GM10847 (cell line): ENCODE measurements at regions not wholly inside any gene's neighbourhood (a gene's known extent, or its start where the extent isn't known, plus 50 kb on each side); places are given as distances from the start of the nearest gene placed in this dataset.

Experiments used
- POLR2A ChIP-seq: IDR thresholded peaks from 2 replicates; pipeline ENCODE4 v1.6.1; 2011; ENCODE audit not compliant: insufficient read length; ENCODE audit errors: extremely low read depth

GRCh38 chr16:29226782-29227181, 179.7 kb downstream of the NPIPB11 start:
- TF ChIP-seq POLR2A, result no peak

GRCh38 chr16:29204806-29205135, 201.7 kb downstream of the NPIPB11 start:
- TF ChIP-seq POLR2A, result no peak

DNA sequence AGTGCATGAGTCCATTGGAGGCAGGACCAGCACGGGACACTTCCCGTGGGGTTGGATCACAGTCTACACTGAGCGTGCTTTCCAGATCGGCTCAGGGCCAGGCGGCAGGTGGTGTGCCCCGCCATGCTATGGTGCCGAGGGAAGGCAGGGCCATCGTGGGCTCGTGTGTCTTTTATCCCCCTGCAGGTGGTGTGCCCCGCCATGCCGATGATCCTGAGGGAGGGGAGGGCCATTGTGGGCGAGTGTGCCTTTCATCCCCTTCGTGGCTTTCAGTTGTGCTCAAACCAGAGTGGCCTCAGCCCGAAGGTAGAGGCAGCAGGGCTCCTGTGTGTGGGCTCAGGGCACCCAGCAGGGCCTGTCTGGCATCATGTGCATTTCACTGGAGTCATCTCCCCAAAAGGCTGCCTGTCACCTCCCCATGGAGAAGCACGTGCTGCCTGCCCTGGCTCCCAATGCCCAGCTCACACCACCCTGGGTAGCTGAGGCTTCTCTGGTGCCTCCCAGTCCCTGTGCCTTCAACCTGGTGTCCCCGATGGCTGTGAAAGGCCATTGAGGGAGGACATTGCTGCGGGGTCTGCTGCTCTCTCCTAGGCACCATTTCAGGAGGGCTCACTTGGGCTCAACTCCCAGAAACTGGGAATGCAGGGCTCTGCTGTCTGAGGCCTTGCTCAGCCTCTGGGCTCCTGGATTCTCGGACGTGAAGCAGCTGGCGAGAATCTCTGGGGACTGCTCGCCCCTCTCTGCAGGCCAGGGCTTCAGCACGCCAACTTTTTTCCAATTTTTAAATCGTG, 207.6 kb downstream of the NPIPB11 start:
- no peak for TF ChIP-seq POLR2A

DNA sequence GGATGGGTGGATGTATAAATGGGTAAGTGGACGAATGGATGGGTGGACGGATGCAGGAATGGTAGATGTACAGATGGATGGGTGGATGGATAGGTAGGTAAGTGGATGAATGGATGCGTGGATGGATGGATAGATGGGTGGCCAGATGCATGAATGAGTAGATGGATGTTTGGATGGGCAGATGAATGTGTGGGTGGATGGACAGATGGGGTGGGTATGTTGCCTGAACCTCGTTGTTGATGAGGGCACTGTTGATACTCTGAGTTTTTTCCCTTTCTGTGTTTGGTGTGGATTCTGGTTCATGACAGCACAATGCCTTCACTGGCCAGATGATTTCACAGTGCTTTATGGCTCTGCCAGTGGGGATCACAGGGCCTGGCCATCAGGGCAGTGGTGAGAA, 208.3 kb downstream of the NPIPB11 start:
- TF ChIP-seq POLR2A, result no peak

- no peak for TF ChIP-seq POLR2A
Observed at GRCh38 chr16:29192329-29193247, 207.7 kb downstream of the LAT start.

GRCh38 chr16:29182501-29182900, 197.6 kb downstream of the LAT start:
- TF ChIP-seq POLR2A, result no peak

DNA sequence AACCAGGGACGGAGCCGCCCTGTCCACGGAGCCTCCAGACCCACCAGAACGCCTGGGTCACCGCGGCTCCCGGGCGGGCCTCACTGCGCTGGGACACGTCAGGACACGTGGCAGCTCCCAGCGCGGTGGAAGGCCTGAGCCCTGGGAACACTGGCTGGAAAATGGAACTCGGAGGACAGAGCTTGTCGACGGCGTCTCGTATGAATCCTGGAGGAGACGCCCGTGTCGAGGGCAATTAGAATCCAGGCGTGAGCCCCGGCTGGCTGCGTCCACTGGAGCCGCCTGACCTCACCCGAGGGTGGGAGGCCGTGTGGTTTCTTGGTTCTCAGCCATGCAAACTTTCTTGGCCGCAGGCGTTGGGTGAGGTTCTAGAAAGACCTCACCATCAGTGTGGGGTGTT, 173.9 kb downstream of the LAT start:
- no peak for TF ChIP-seq POLR2A

GRCh38 chr16:29156511-29156910, 171.7 kb downstream of the LAT start:
- TF ChIP-seq POLR2A, result no peak

- TF ChIP-seq POLR2A, result no peak
Observed at GRCh38 chr16:29154676-29155121, 169.8 kb downstream of the LAT start.

- TF ChIP-seq POLR2A, result no peak
Observed at GRCh38 chr16:29154088-29154487, 169.2 kb downstream of the LAT start.

DNA sequence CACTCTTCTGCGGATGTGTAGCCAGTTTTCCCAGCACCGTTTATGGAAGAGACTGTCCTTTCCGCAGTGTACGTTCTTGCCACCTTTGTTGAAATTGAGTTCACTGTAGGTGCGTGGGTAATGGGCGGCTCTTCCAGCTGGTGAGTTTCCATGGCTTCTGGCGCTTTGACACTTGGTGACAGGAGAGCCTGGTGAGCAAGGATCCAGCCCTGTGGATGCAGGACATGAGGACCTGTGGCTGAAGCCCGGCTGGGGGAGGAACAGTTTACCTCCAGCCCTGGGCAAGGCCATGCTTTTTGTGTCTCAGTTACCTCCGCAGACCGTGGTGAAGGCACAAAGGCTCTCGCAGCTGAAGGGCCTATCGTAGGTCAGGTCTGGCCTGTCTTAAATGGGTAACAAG, 166.5 kb downstream of the LAT start:
- TF ChIP-seq POLR2A, result no peak

GRCh38 chr16:29148867-29149272, 164.0 kb downstream of the LAT start:
- no peak for TF ChIP-seq POLR2A

DNA sequence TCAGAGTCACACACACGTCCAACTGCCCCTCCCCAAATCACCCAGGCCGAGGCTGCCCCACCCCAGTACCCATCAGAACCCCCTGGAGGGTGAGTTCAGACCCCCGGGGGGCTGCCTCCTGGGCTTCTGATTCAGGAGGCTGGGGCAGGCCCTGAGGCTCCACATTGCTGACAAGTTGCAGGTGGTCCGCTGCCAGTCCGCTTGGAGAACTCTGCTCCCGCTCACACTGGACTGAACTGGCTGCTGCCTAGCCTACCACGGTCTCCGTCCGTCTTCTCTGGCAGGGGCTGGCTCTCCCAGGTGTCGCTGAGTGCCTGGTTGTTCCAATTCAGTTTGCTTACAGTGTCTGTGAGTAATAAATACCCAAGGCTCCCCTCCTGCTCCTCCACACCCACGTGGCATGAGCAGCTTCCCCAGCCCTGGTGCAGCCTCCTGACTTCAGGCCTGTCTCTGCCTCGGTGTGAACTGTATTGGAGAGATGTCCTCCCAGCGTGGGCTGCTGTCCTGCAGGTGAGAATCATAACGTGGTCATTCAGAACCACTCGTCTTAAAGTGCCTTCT, 163.4 kb downstream of the LAT start:
- no peak for TF ChIP-seq POLR2A

- TF ChIP-seq POLR2A, result no peak
Observed at GRCh38 chr16:29146266-29146665, 161.4 kb downstream of the LAT start.

DNA sequence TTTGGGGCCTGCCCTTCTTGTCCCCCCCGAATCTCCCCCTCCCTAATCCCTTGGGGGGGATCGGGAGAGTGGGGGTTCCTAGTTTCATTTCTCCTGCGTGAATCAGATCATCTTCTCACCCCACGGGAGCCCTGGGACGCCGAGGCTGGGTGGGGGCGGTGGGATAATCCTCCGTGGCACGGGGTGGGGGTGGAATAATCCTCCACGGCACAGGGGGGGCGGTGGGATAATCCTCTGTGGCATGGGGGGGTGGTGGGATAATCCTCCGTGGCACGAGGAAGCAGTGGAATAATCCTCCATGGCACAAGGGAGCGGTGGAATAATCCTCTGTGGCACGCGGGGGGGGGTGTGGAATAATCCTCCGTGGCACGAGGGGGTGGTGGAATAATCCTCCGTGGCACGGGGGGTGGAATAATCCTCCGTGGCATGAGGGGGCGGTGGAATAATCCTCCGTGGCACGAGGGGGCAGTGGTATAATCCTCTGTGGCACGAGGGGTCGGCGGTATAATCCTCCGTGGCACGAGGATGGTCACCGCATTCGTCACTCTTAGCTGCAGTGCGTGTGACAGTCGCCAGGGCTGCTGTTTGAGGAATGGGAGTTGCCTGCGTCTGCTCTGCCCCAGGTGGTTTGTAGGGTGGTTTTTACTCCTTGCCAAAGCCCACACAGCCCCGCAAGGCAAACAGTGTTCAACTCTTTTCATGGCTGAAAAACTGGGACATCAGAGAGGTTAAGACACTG, 156.9 kb downstream of the LAT start:
- no peak for TF ChIP-seq POLR2A
